Ascending aorta (tissue), 2 donors: ENCODE measurements at regions not wholly inside any gene's neighbourhood (a gene's known extent, or its start where the extent isn't known, plus 50 kb on each side); places are given as distances from the start of the nearest gene placed in this dataset.

Experiments used
- DNase-seq, 2 donors: peaks; one replicate each; pipeline ENCODE4 v3.0.0-alpha.2; 2019; ENCODE audit warnings: low spot score in 2 of 2
- H3K27ac ChIP-seq, 2 donors: fragments of 200-600 bp; sonication (generic); one replicate each; pipeline ENCODE4 v1.5.1; 2016 to 2017; ENCODE audit warnings: mild to moderate bottlenecking in 1 of 2
- H3K27me3 ChIP-seq: fragments of 200-600 bp; sonication (generic); one replicate; pipeline ENCODE4 v1.5.1; 2017
- H3K36me3 ChIP-seq, 2 donors: fragments of 200-600 bp; sonication (generic); one replicate each; pipeline ENCODE4 v1.5.1; 2016
- H3K4me1 ChIP-seq, 2 donors: fragments of 200-600 bp; sonication (generic); one replicate each; pipeline ENCODE4 v1.5.1; 2016 to 2017; ENCODE audit warnings: mild to moderate bottlenecking in 1 of 2
- H3K4me3 ChIP-seq, 2 donors: fragments of 200-600 bp; sonication (generic); one replicate each; pipeline ENCODE4 v1.5.1; 2016 to 2017; ENCODE audit warnings: mild to moderate bottlenecking in 1 of 2
- H3K9me3 ChIP-seq, 2 donors: fragments of 200-600 bp; sonication (generic); one replicate each; pipeline ENCODE4 v1.5.1; 2016
- CTCF ChIP-seq, 3 experiments: fragments of 200-600 bp in 2 of 3; fragments of 450-650 bp in 1 of 3; sonication (generic) in 2 of 3; IDR thresholded peaks; one replicate each; pipeline ENCODE4 v1.5.1; 2016 to 2019; ENCODE audit warnings: antibody characterized with exemption in 3 of 3, mild to moderate bottlenecking in 1 of 3, moderate library complexity in 1 of 3
- intact Hi-C: fragments of 100-400 bp; cut with DNase I; formaldehyde crosslinking; loops from one replicate; pipeline ENCODE4 v1.15.1; 2023

GRCh38 chr5:13278811-13279210, 665.7 kb downstream of the DNAH5 start:
- Histone ChIP-seq H3K9me3 (no peaks in the 10 kb centered on the region), H3K27me3 (no peaks in the 10 kb centered on the region), H3K27ac (no peak overlapping the region), H3K36me3 (no peaks in the 10 kb centered on the region), H3K4me3 (no peak overlapping the region), H3K4me1 (no peaks in the 10 kb centered on the region)
- TF ChIP-seq CTCF (IDR thresholded peaks at IDR 0.05), result no peak
- intact Hi-C loops, result no loop called here
- DNase-seq, result no peak

DNA sequence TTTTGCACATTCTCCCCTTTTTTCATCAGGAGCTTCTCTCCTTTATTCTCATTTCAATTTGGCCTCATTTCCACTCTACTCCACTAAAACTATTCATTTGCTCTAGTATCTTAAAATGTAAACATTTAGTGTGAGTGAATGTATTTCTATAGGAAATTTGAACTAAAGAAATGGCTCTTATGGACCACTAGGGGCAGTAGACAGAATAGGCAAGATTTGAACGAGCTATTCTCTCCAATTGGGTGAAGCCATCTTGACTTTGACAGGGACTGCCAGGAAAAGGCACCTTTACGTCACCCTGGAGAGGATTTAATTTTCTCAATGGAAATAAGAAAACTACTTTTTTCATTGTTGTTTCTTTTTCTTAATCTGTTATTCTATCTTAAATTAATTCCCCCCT, 666.3 kb downstream of the DNAH5 start:
- intact Hi-C loops, result no loop called here
- Histone ChIP-seq H3K36me3 (no peaks in the 10 kb centered on the region), H3K27ac (no peak overlapping the region), H3K9me3 (no peaks in the 10 kb centered on the region), H3K27me3 (no peaks in the 10 kb centered on the region), H3K4me3 (no peak overlapping the region), H3K4me1 (no peaks in the 10 kb centered on the region)
- DNase-seq, result no peak
- no peak for TF ChIP-seq CTCF (IDR thresholded peaks at IDR 0.05)

- H3K36me3 ChIP-seq, result no peaks in the 10 kb centered on the region
- no peaks in the 10 kb centered on the region for H3K9me3 ChIP-seq
- no peak overlapping the region for H3K27ac ChIP-seq
- intact Hi-C loops, result no loop called here
- no peaks in the 10 kb centered on the region for H3K27me3 ChIP-seq
- no peak for TF ChIP-seq CTCF (IDR thresholded peaks at IDR 0.05)
- H3K4me1 ChIP-seq, result no peaks in the 10 kb centered on the region
- no peak for DNase-seq
- H3K4me3 ChIP-seq, result no peak overlapping the region
Observed at GRCh38 chr5:13276156-13276555, 668.3 kb downstream of the DNAH5 start.

DNA sequence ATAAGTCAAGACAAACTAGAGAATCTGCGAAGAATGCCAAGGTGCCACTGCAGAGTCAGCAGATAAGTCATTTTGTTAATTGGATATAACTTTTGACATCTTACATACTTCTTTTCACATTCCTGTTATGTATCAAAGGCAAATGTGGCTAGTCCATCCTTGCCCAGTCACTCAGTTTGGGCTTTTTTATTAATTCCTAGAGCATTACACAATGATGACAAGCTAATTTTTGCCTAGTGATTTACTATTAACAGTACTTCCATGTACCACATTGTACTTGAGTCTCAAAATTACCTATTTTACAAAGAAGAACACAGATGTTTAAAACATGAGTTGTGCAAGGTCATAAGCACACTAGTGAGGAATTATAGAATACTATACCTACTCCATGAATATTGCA, 680.8 kb downstream of the DNAH5 start:
- no peaks in the 10 kb centered on the region for H3K27me3 ChIP-seq
- no peak for DNase-seq
- no peak for TF ChIP-seq CTCF (IDR thresholded peaks at IDR 0.05)
- H3K36me3 ChIP-seq, result no peaks in the 10 kb centered on the region
- no peak overlapping the region for H3K4me3 ChIP-seq
- H3K4me1 ChIP-seq, result no peaks in the 10 kb centered on the region
- H3K27ac ChIP-seq, result no peak overlapping the region
- intact Hi-C loops, result no loop called here
- H3K9me3 ChIP-seq, result no peaks in the 10 kb centered on the region

- intact Hi-C loops, result no loop called here
- H3K4me1 ChIP-seq, result no peaks in the 10 kb centered on the region
- no peaks in the 10 kb centered on the region for H3K27me3 ChIP-seq
- no peaks in the 10 kb centered on the region for H3K9me3 ChIP-seq
- no peak for TF ChIP-seq CTCF (IDR thresholded peaks at IDR 0.05)
- H3K36me3 ChIP-seq, result no peaks in the 10 kb centered on the region
- no peak for DNase-seq
- no peak overlapping the region for H3K4me3 ChIP-seq
- no peak overlapping the region for H3K27ac ChIP-seq
Observed at GRCh38 chr5:13253111-13253510, 691.4 kb downstream of the DNAH5 start.

GRCh38 chr5:13252699-13253098, 691.8 kb downstream of the DNAH5 start:
- H3K27ac ChIP-seq, result no peak overlapping the region
- TF ChIP-seq CTCF (IDR thresholded peaks at IDR 0.05), result no peak
- no peaks in the 10 kb centered on the region for H3K27me3 ChIP-seq
- H3K36me3 ChIP-seq, result no peaks in the 10 kb centered on the region
- no peaks in the 10 kb centered on the region for H3K9me3 ChIP-seq
- H3K4me3 ChIP-seq, result no peak overlapping the region
- intact Hi-C loops, result no loop called here
- H3K4me1 ChIP-seq, result no peaks in the 10 kb centered on the region
- DNase-seq, result no peak
